ENCODE measurements at regions not wholly inside any gene's neighbourhood (a gene's known extent, or its start where the extent isn't known, plus 50 kb on each side); places are given as distances from the start of the nearest gene placed in this dataset.
A peak's percentile ranks its signal among the peaks of the same experiment; 100 is the strongest.

DNA sequence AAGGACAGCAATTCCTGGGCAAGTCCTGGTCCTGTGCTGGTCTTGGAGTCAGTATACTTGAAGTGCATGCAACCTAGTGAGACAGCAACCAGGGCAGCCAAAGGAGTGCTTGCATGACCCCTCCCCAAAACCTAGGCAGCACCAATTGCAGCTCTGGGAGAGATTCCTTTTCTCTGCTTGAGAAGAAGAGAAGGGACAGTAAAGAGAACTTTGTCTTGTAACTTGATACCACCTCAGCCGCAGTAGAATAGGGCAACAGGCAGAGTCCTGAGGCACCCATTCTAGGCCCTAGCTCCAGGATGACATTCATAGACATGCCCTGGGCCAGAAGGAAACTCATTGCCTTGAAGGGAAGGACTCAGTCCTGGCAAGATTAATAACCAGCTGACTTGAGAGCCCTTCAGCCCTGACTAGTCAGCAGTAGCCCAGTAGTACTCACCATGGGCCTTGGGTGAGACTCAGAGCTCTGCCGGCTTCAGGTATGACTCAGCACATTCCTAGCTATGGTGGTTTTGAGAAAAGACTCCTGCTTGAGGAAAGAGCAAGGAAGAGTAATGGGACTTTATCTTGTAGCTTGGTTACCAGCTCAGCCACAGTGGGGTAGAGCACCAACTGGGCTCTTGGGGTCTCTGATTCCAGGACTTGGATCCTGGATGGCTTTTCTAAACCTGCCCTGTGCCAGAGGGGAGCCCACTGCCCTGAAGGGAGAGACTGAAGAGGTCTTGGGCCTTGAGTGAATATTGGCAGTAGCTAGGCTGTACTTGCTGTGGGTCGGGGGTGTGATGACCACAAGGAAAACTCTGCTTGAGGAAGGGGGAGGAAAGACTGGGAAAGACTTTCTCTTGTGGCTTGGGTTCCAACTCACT lies 51.7 kb upstream of the ACADM start (continued):
- no peak for TF ChIP-seq NFATC3 (CRISPR knock-in tag; IDR thresholded peaks at IDR 0.05)
- TF ChIP-seq ZNF879 (CRISPR knock-in tag; IDR thresholded peaks at IDR 0.05): no peak
- TF ChIP-seq DDIT3 (CRISPR knock-in tag; IDR thresholded peaks at IDR 0.05): no peak
- TF ChIP-seq HNF4A (CRISPR knock-in tag; IDR thresholded peaks at IDR 0.05): peak; percentile 35; the same call in 1 of the 2 replicates
- TF ChIP-seq, protein P1, sequence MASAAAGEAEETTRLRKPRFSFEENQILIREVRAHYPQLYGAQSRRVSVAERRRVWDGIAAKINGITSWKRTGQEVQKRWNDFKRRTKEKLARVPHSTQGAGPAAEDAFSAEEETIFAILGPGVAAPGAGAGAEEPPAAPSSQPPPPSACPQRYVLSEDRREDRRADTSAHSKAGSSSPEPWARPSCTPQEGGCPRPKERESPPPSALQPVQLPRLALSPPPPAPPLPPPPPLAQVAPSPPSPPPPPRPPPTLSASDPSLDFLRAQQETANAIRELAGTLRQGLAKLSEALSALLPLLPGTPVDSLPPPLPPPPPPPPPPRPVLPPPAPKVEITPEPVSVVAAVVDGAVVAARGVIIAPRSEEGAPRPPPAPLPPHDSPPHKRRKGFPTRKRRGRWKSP (CRISPR knock-in tag; IDR thresholded peaks at IDR 0.05): no peak
- TF ChIP-seq ZNF234 (CRISPR knock-in tag; conservative IDR thresholded peaks at IDR 0.05): 0 out of 2 replicates have a peak, but pooled peaks have one; percentile 24
- peak; percentile 91 for TF ChIP-seq MAFF (IDR thresholded peaks at IDR 0.05; ENCODE audit: low read depth, low read length)
- peak; percentile 95; the same call in 1 of the 2 replicates for TF ChIP-seq NFE2 (CRISPR knock-in tag; IDR thresholded peaks at IDR 0.05)
- no peak for TF ChIP-seq NCOA1 (CRISPR knock-in tag; IDR thresholded peaks at IDR 0.05)
- peak; percentile 94 to 97 for TF ChIP-seq MAFK (conservative IDR thresholded peaks at IDR 0.05 in 1 of 2, IDR thresholded peaks at IDR 0.05 in 1 of 2; ENCODE audit: low read length in 2 of 2)
- peak; percentile 23; the same call in 1 of the 2 replicates for TF ChIP-seq SAP130 (CRISPR knock-in tag; IDR thresholded peaks at IDR 0.05; ENCODE audit: low read depth)
- peak; percentile 36; the same call in 1 of the 2 replicates for TF ChIP-seq ZNF501 (CRISPR knock-in tag; IDR thresholded peaks at IDR 0.05)
- 0 out of 2 replicates have a peak, but pooled peaks have one; percentile 24 for TF ChIP-seq ZNF644 (CRISPR knock-in tag; IDR thresholded peaks at IDR 0.05; ENCODE audit: low read depth)
- TF ChIP-seq HOXA5 (CRISPR knock-in tag; IDR thresholded peaks at IDR 0.05): no peak
- TF ChIP-seq ZNF407 (CRISPR knock-in tag; IDR thresholded peaks at IDR 0.05; ENCODE audit: not compliant biosample characterization): no peak
- TF ChIP-seq, protein P2, sequence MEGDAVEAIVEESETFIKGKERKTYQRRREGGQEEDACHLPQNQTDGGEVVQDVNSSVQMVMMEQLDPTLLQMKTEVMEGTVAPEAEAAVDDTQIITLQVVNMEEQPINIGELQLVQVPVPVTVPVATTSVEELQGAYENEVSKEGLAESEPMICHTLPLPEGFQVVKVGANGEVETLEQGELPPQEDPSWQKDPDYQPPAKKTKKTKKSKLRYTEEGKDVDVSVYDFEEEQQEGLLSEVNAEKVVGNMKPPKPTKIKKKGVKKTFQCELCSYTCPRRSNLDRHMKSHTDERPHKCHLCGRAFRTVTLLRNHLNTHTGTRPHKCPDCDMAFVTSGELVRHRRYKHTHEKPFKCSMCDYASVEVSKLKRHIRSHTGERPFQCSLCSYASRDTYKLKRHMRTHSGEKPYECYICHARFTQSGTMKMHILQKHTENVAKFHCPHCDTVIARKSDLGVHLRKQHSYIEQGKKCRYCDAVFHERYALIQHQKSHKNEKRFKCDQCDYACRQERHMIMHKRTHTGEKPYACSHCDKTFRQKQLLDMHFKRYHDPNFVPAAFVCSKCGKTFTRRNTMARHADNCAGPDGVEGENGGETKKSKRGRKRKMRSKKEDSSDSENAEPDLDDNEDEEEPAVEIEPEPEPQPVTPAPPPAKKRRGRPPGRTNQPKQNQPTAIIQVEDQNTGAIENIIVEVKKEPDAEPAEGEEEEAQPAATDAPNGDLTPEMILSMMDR (CRISPR knock-in tag; IDR thresholded peaks at IDR 0.05): no peak
- TF ChIP-seq SOX6 (IDR thresholded peaks at IDR 0.05): no peak
- peak; percentile 46; the same call in 1 of the 2 replicates for TF ChIP-seq SOX6 (CRISPR knock-in tag; IDR thresholded peaks at IDR 0.05)
- peak; percentile 73; the same call in 1 of the 2 replicates for TF ChIP-seq NFE2L1 (CRISPR knock-in tag; IDR thresholded peaks at IDR 0.05; ENCODE audit: borderline replicate concordance)
